ENCODE measurements at regions not wholly inside any gene's neighbourhood (a gene's known extent, or its start where the extent isn't known, plus 50 kb on each side); places are given as distances from the start of the nearest gene placed in this dataset.

DNA sequence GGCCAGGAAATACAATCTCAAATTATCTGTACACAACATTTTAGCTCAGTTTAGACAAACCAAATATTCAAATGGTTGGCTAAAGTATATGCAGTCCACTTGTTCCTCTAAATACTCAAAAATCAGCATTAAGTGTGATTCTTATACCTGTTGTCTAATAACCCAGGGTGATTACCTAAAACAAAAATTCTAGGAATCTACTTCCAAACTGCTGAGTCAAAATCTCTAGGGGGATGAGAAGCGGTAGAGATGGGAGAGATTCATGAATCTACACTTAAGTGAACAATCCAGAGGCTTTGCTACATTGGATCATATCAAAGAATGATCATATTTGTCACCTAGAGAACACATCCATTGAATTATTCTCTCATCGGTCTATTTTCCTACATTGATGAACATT, 420.9 kb upstream of the PKDCC start:
- TF ChIP-seq, protein P1, sequence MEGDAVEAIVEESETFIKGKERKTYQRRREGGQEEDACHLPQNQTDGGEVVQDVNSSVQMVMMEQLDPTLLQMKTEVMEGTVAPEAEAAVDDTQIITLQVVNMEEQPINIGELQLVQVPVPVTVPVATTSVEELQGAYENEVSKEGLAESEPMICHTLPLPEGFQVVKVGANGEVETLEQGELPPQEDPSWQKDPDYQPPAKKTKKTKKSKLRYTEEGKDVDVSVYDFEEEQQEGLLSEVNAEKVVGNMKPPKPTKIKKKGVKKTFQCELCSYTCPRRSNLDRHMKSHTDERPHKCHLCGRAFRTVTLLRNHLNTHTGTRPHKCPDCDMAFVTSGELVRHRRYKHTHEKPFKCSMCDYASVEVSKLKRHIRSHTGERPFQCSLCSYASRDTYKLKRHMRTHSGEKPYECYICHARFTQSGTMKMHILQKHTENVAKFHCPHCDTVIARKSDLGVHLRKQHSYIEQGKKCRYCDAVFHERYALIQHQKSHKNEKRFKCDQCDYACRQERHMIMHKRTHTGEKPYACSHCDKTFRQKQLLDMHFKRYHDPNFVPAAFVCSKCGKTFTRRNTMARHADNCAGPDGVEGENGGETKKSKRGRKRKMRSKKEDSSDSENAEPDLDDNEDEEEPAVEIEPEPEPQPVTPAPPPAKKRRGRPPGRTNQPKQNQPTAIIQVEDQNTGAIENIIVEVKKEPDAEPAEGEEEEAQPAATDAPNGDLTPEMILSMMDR (IDR thresholded peaks at IDR 0.05), result no peak
- TF ChIP-seq POLR2A (IDR thresholded peaks at IDR 0.05), result no peak

Data from esophagus squamous epithelium (tissue), 4 donors.